H1 (cell line): ENCODE measurements at regions not wholly inside any gene's neighbourhood (a gene's known extent, or its start where the extent isn't known, plus 50 kb on each side); places are given as distances from the start of the nearest gene placed in this dataset.

Source experiments
- CBX5 ChIP-seq: fragments of 300-800, 300-1000 bp; sonication (generic); IDR thresholded peaks from 2 replicates; pipeline ENCODE4 v1.7.1; 2016; ENCODE audit warnings: antibody characterized with exemption, low read length, low read depth
- CHD2 ChIP-seq: IDR thresholded peaks from 2 replicates; pipeline ENCODE4 v1.6.1; 2012; ENCODE audit warnings: low read length, improper control_type of control experiment
- GABPA ChIP-seq: IDR thresholded peaks from 2 replicates; pipeline ENCODE4 v1.6.1; 2011; ENCODE audit warnings: mild to moderate bottlenecking, low read length, moderate library complexity, borderline replicate concordance; ENCODE audit not compliant: insufficient read depth
- MAFK ChIP-seq: IDR thresholded peaks from 2 replicates; pipeline ENCODE4 v1.6.1; 2012; ENCODE audit warnings: low read depth, mild to moderate bottlenecking, improper control_type of control experiment, low read length
- RAD21 ChIP-seq, 2 experiments: IDR thresholded peaks in 1 of 2; conservative IDR thresholded peaks in 1 of 2; 2 replicates each; pipeline ENCODE4 v1.6.1; 2011; ENCODE audit warnings: low read depth in 2 of 2, low read length in 2 of 2, improper control_type of control experiment in 1 of 2, inconsistent platforms in 1 of 2, mild to moderate bottlenecking in 1 of 2, moderate library complexity in 1 of 2
- SIN3A ChIP-seq, 2 experiments: IDR thresholded peaks in 1 of 2; conservative IDR thresholded peaks in 1 of 2; 2 replicates each; pipeline ENCODE4 v1.6.1; 2011 to 2012; ENCODE audit warnings: low read length in 2 of 2, improper control_type of control experiment in 1 of 2, low read depth in 1 of 2, mild to moderate bottlenecking in 1 of 2

GRCh38 chr6:166710084-166710483 lies 83.0 kb upstream of the RPS6KA2 start (continued):
- TF ChIP-seq MAFK (no peak), RAD21 (IDR thresholded peaks at IDR 0.05 in 1 of 2, conservative IDR thresholded peaks at IDR 0.05 in 1 of 2; ENCODE audit: low read depth in 2 of 2, low read length in 2 of 2) (no peak), GABPA (no peak), CHD2 (no peak), SIN3A (conservative IDR thresholded peaks at IDR 0.05 in 1 of 2, IDR thresholded peaks at IDR 0.05 in 1 of 2; ENCODE audit: low read depth in 1 of 2, low read length in 2 of 2) (no peak), CBX5 (no peak)
